GM12801 (cell line): ENCODE measurements at regions not wholly inside any gene's neighbourhood (a gene's known extent, or its start where the extent isn't known, plus 50 kb on each side); places are given as distances from the start of the nearest gene placed in this dataset.

Experiments used
- CTCF ChIP-seq: IDR thresholded peaks from one replicate; pipeline ENCODE4 v1.5.1; 2011; ENCODE audit warnings: control low read depth; ENCODE audit not compliant: insufficient read length; ENCODE audit errors: extremely low read depth

- TF ChIP-seq CTCF, result no peak
Measured at GRCh38 chr13:30105381-30105780, 202.0 kb downstream of the KATNAL1 start.

GRCh38 chr13:30103161-30103840, 204.1 kb downstream of the KATNAL1 start:
- no peak for TF ChIP-seq CTCF

- TF ChIP-seq CTCF, result no peak
Measured at GRCh38 chr13:30100226-30100625, 207.1 kb downstream of the KATNAL1 start.

GRCh38 chr13:30097701-30098100, 209.7 kb downstream of the KATNAL1 start:
- TF ChIP-seq CTCF, result no peak

GRCh38 chr13:30097089-30097488, 210.3 kb downstream of the KATNAL1 start:
- TF ChIP-seq CTCF, result no peak

GRCh38 chr13:30094015-30094414, 213.3 kb downstream of the KATNAL1 start:
- TF ChIP-seq CTCF, result no peak

GRCh38 chr13:30093236-30093635, 214.1 kb downstream of the KATNAL1 start:
- TF ChIP-seq CTCF, result no peak
